NCI-H128 (cell line): ENCODE measurements at regions not wholly inside any gene's neighbourhood (a gene's known extent, or its start where the extent isn't known, plus 50 kb on each side); places are given as distances from the start of the nearest gene placed in this dataset.

ENCODE experiments used
- DNase-seq: peaks from one replicate; lab custom pipeline; 2025; ENCODE audit not compliant: unreplicated experiment; lab: John Stamatoyannopoulos, UW

- DNase-seq = no peak
Measured at GRCh38 chr6:15957655-15958169, 171.2 kb upstream of the MYLIP start.

- no peak for DNase-seq
Measured at GRCh38 chr6:15956205-15957106, 172.4 kb upstream of the MYLIP start.

GRCh38 chr6:15955484-15955883 is 173.4 kb upstream of the MYLIP start:
- no peak for DNase-seq

- no peak for DNase-seq
Measured at GRCh38 chr6:15953152-15953880, 175.6 kb upstream of the MYLIP start.

- no peak for DNase-seq
Measured at GRCh38 chr6:15952231-15953151, 176.4 kb upstream of the MYLIP start.

- DNase-seq = no peak
Measured at GRCh38 chr6:15950962-15951569, 177.8 kb upstream of the MYLIP start.

- DNase-seq = no peak
Measured at GRCh38 chr6:15949982-15950381, 178.9 kb upstream of the MYLIP start.

GRCh38 chr6:15948930-15949900 is 179.7 kb upstream of the MYLIP start:
- peak; percentile 72 for DNase-seq

GRCh38 chr6:15947923-15948322 is 181.0 kb upstream of the MYLIP start:
- no peak for DNase-seq

- no peak for DNase-seq
Measured at GRCh38 chr6:15947436-15947835, 181.4 kb upstream of the MYLIP start.

- no peak for DNase-seq
Measured at GRCh38 chr6:15946701-15947385, 182.0 kb upstream of the MYLIP start.

- no peak for DNase-seq
Measured at GRCh38 chr6:15945593-15946159, 183.2 kb upstream of the MYLIP start.

GRCh38 chr6:15943423-15943822 is 185.5 kb upstream of the MYLIP start:
- DNase-seq = no peak

GRCh38 chr6:15941168-15941567 is 187.7 kb upstream of the MYLIP start:
- DNase-seq = no peak

- no peak for DNase-seq
Measured at GRCh38 chr6:15938107-15938506, 190.8 kb upstream of the MYLIP start.

- no peak for DNase-seq
Measured at GRCh38 chr6:15937602-15938001, 191.3 kb upstream of the MYLIP start.

- no peak for DNase-seq
Measured at GRCh38 chr6:15936503-15936902, 192.4 kb upstream of the MYLIP start.

GRCh38 chr6:15935661-15936060 is 193.2 kb upstream of the MYLIP start:
- DNase-seq = no peak
